NOMO-1 treated with dmso at 0.1 percent for 144 hours (cell line): ENCODE measurements at regions not wholly inside any gene's neighbourhood (a gene's known extent, or its start where the extent isn't known, plus 50 kb on each side); places are given as distances from the start of the nearest gene placed in this dataset.
"Not testable (repeated sequence)": the region's sequence is repeated elsewhere in the genome, so short reads cannot be mapped to it uniquely, and the experiment has no call there.

ENCODE experiments used
- DNase-seq: peaks from one replicate; lab custom pipeline; 2025; ENCODE audit not compliant: unreplicated experiment; lab: John Stamatoyannopoulos, UW

- not testable (repeated sequence) for DNase-seq
Measured at GRCh38 chr6:71360556-71361335, 72.1 kb downstream of the OGFRL1 start.

GRCh38 chr6:71364889-71365542 lies 76.4 kb downstream of the OGFRL1 start:
- DNase-seq, result no peak

DNA sequence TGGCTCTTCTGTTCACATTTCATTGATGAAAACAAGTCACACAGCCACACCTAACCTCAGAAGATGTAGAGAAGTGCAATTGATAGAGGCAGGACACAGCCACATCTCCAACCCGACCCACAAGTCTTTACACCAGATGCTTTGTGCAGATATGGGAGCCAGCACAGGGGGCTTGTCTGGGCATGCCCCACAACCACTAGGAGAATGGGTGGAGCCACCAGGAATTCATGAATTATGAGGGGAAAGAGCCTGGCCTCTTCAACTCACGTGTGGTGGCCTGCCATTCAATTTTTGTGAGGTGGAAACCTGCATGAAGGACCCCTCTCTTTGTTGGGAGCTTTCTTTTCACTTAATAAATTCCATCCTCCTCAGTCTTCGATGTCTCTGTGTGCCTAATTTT lies 79.1 kb downstream of the OGFRL1 start:
- no peak for DNase-seq

- DNase-seq, result no peak
Measured at GRCh38 chr6:71368284-71368683, 79.7 kb downstream of the OGFRL1 start.

DNA sequence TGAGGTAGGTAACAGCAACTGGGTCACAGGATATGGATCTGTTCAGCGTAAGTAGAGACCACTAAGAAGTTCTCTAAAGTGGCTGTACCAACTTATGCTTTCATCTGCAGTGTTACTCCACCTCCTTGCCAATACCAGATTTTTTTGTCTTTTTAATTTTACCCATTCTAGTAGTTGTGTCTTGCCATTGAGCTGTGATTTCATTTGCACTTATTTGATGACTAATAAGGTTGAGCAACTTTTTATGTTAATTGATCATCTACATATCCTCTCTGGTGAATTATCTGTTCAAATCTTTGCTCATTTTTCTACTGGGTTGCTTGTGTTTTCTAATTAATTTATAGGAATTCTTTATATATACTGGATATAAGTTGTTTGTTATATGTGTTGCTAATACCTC lies 82.9 kb downstream of the OGFRL1 start:
- DNase-seq, result no peak

- no peak for DNase-seq
Measured at GRCh38 chr6:71373943-71374342, 85.3 kb downstream of the OGFRL1 start.

GRCh38 chr6:71375676-71376075 lies 87.1 kb downstream of the OGFRL1 start:
- DNase-seq, result no peak

GRCh38 chr6:71376830-71377229 lies 88.2 kb downstream of the OGFRL1 start:
- DNase-seq, result no peak

GRCh38 chr6:71383476-71383875 lies 94.9 kb downstream of the OGFRL1 start:
- no peak for DNase-seq

GRCh38 chr6:71383901-71384489 lies 95.4 kb downstream of the OGFRL1 start:
- DNase-seq, result no peak

- no peak for DNase-seq
Measured at GRCh38 chr6:71385111-71385822, 96.7 kb downstream of the OGFRL1 start.

DNA sequence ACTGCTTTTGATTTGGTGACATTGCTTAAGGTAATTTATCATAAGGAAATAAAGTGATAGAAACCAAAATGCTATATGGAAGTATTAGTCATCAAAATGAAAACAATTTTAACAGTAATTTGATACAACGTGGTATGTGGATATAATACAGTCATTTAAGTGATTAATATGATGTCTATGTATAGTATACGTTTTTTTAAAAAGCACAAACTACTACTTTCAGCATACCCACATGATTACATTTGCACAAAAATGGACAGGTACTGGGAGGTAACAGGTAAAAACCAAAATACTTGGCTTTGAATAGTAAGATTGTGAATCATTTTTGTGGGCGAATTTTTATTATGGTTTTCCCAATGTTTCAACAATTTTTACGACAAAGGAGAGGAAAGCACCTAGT lies 97.6 kb downstream of the OGFRL1 start:
- DNase-seq, result no peak

- DNase-seq, result no peak
Measured at GRCh38 chr6:71387179-71387578, 98.6 kb downstream of the OGFRL1 start.

GRCh38 chr6:71388068-71388744 lies 99.6 kb downstream of the OGFRL1 start:
- DNase-seq, result no peak

GRCh38 chr6:71388856-71389527 lies 100.4 kb downstream of the OGFRL1 start:
- DNase-seq, result no peak

GRCh38 chr6:71391126-71391525 lies 102.5 kb downstream of the OGFRL1 start:
- DNase-seq, result no peak

DNA sequence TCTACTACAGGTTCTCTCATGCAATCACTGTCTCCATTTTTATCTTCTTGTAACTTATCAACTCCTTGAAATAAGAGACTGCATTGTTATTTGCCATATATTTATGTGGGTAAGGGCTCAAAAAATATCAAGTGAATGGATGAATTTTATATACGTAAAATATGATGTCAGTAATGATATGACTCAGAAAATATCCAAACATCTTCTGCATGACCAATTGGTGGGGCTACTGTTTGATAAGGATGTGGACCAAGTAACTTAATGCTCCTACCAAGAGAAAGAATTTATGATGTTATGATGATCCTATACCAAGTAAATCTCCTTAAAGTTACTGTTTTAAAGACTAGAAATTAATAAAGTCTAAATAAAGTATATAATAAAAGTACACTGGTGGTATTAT lies 103.7 kb downstream of the OGFRL1 start:
- DNase-seq, result no peak

GRCh38 chr6:71393471-71393870 lies 104.9 kb downstream of the OGFRL1 start:
- no peak for DNase-seq

GRCh38 chr6:71393981-71394432 lies 105.4 kb downstream of the OGFRL1 start:
- no peak for DNase-seq

DNA sequence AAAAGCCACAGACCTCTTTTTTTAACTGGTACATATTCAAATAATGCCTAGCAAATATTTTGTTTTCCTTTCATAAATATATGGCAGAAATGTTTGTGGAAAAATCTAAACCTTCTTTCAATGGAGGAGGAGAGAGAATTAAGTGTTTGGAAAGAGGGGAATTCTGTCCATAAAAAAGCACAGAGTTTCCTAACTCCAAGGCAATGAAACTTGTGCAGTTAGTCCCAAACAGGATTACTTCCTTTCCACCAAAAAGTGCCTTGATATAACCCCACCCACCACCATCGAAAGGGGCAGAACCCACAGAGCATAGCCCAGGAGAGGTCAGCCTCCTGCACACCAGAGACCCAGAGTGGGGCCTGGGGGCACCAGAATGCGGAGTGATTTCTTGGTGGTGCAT lies 106.3 kb downstream of the OGFRL1 start:
- no peak for DNase-seq
